Lung microvascular endothelial cell (primary cell): ENCODE measurements at regions not wholly inside any gene's neighbourhood (a gene's known extent, or its start where the extent isn't known, plus 50 kb on each side); places are given as distances from the start of the nearest gene placed in this dataset.
"Not testable (repeated sequence)": the region's sequence is repeated elsewhere in the genome, so short reads cannot be mapped to it uniquely, and the experiment has no call there.

Experiments used
- DNase-seq, 2 donors: peaks; one replicate each; pipeline versions ENCODE4 v3.0.0 to v3.0.0-alpha.2; 2010; ENCODE audit warnings: low read depth in 2 of 2

DNA sequence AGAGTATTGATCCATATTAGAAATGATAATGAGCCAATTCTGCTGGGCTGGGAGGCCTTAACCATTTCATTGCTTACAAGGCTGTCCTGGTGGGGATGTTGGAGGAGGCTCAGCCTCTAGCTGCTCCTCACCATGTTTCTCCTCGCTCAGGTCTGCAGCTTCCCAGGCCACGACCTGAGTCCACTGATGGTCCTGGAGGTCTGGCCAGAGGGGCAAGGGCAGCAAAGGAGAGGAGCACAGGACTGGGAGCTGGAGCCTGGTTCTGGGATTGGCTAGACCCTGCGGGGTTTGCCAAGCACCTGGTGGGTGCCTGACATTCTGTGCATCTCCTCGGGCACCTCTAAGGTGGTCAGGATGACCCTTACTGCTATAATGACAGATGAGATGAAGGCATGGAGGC, 92.6 kb downstream of the KIF26A start:
- no peak for DNase-seq

DNA sequence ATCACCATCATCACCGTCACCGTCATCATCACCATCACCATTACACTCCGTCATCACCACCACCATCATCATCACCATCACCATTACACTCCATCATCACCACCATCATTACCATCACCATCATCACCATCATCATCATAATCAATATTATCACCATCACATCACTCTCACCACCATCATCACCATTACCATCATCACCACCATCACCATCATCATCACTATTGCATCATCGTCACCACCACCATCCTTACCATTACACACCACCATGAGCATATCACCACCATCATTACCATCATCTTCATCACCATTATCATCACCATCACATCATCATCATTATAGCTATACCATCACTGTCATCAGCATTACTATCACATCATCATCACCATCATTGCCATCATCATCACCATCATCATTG, 93.7 kb downstream of the KIF26A start:
- no peak for DNase-seq

DNA sequence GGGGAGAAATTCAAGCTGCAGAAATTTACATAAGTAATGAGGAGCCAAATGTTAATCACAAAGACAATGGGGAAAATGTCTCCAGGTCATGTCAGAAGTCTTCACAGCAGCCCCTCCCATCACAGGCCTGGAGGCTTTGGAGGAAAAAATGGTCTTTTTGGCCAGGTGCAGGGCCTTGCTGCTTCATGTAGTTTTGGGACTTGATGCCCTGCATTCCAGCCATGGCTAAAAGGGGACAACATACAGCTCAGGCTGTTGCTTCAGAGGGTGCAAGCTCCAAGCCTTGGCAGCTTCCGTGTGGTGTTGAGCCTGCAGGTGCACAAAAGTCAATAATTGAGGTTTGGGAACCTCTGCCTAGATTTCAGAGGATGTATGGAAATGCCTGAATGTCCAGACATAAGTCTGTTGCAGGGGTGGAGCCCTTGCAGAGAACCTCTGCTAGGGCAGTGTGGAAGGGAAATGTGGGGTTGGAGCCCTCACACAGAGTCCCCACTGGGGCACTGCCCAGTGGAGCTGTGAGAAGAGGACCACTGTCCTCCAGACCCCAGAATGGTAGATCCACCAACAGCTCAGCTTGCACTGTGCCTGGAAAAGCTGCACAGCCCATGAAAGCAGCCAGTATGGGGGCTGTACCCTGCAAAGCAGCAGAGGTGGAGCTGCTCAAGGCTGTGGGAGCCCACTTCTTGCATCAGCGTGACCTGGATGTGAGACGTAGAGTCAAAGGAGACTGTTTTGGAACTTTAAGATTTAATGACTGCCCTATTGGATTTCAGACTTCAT, 95.8 kb downstream of the KIF26A start:
- DNase-seq: not testable (repeated sequence)

DNA sequence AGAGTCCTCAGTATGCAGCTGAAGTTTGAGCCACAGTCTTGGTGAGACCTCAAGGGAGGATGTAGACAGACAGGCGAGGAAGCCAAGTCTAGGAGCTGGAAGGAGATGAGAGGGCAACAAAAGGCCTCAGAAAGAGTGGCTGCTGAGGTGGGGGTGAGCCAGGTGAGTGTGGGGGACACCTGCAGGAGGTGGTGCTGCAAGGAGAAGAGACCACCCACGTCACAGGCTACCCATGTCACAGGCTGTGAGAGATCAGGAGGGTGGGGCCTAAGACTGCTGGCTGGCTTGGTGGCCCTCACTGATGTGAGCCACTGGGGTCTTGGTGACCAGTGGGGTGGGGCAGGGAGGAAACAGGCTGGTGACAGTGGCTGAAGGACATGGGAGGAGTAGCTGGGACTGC, 97.3 kb downstream of the KIF26A start:
- no peak for DNase-seq

DNA sequence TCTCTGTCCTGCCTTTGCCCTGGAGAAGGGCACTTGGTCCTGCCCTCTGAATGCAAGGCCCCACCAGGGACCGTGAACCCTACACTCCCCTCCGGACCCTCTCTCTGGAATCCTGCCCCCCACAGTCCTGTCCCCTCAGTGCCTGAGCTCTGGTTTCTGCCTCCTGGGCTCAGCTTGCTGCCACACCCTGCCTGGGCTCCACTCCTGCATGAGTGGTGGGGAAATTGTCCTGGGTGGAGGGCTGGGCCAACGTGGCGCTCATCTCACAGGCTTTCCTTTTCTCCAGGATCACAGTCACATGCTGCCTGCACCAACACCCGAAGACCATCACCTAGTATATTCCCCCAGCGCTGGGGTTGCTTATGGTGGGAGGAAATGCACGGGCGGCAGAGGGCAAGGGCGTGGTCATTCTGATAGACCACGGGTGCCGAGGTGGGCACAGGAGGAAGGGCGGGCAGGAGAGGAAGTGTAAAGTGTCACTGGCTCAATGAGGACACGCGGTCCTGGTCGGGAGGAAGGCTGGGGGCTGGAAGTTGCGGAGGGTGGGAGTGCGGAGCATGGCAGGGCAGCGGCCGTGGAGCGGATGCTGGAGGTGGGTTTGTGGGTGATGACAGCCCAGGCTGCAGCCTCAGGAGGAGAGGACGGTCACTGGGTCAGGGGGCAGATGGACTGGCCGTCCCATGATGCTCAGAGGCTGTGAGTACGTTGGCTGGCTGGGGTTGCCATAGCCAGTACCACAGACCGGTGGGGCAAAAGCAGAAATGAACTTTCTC, 99.5 kb downstream of the KIF26A start:
- DNase-seq: no peak

DNA sequence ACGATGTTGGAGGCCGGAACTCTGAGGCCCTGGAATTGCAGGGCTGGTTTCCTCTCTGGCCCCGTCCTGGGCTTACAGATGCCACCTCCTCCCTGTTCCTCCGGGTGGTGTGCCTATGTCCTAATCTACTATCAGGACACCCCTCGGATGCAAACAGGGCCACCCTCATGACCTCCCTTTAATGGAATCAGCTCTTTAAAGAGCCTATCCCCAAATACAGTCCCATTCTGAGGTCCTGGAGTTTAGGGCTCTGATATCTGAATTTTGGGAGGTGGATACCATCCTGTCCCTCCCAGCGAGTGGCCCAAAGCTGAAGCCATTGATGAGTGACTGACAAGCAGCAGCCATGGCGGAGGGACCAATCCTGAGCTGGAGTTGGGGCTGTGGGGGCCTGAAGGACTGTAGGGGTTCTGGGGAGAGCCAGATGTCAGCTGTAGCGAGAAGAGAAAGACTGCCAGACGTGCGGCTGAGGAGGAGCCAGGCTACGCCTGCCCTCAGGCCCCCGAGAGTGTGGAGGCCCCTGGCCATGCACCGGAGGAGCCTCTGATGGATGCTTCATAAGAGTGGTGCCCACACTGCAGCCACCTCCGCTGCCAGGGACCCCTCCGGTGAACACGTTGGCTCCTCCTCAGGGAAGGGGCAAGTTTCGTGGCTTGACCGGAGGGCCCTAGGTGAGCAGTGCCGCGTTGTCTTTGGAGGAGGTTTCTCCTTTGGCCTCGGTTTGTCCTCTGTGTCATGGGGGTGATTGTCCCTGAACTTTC, 100.2 kb downstream of the KIF26A start:
- no peak for DNase-seq

DNA sequence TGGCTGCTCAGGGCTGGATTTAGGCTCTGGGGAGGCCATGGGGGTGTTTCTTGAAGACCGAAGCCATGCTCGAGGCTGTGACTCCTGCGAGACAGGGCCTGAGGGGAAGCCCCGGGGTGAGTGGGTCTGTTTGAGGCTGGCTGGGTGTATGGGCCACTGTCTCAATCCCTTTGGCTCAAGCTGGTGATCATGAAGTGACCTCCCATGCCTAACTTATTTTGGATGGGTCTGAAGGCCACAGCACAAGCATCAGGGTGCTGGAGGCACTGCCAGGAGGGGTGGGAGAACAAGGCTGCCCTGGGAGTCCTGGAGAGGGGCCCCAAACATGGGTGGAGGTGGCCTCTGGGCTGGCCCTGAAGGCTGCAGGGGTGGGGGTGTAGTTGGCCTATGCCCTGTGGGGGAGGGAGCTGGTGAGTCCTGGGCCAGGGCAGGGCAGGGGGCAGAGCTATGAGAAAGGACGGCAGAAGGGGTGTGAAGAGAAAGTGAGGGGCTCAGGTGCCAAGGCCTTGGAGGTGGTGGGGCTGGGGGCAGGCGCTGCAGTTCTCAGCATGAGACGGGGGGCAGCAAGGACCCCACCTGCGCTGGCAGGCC, 100.9 kb downstream of the KIF26A start:
- no peak for DNase-seq

DNA sequence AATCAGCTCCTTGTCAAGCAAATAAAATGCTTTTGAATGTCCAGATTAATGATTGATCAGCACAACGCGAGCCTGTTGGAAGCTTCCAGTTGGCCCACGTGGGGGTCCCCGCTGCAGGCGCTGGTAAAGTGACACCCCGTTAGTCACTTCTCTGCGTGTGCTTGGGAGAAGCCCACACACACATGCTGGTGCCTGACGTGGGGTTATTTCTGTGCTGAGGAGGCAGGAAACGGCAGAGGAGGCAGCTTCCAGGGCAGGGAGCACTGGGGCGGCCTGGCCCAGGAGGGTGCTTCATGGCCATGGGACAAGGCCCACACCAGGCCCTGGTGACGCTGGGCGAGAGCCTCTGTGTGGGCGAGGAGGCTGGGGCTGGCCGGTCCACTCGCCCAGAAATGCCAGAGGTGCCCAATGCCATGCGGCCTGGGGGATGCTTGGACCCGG, 101.5 kb downstream of the KIF26A start:
- DNase-seq: no peak

DNA sequence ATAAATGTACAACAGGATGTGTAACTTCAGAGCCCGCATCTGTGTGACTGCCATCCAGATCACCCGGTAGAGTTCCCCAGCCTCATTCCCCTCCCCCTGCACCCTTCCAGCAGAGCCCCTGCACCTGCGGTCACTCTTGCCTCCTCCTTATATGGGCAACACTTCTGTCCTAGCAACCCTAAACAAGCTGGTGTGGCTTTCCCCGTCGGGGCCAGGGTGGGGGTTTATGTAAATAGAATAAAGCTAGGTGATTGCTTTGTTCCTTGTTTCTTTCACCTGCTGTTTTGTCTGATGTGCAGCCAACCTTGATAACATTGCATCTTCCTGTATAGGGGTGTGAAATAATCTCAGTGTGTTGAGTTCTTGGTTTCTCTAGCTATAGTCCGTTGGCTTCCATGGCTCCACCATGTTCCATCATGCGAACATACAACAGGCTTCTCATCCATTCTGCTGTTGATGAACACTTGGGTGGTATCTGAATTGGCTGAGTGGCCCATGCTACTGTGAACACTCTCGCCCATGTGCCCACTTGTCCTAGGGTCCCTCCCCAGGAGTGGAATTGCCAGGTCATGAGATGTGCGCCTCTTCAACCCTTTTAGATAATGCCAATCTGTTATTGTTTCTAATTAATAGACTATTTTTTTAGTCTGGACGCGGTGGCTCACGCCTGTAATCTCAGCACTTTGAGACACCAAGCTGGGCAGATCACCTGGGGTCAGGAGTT, 102.2 kb downstream of the KIF26A start:
- DNase-seq: no peak

DNA sequence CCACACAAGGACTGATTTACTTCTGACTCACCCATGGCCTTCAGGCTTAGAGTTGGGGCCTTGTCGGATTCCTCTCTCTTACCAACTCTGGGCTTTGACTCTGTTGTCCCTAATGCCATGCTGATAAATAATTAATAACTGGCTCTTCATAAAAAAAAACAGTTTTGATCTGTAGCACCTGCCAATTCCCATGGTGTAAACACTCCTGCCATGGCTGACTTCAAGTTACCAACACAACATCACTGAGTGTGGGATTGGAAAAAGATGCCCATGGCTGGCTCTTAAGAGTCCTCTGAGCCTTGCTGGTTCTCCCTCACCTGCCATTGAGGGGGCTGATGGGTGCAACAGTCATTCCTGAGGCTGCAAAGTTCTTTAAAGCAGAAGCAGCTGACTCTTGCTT, 104.8 kb downstream of the KIF26A start:
- no peak for DNase-seq

DNA sequence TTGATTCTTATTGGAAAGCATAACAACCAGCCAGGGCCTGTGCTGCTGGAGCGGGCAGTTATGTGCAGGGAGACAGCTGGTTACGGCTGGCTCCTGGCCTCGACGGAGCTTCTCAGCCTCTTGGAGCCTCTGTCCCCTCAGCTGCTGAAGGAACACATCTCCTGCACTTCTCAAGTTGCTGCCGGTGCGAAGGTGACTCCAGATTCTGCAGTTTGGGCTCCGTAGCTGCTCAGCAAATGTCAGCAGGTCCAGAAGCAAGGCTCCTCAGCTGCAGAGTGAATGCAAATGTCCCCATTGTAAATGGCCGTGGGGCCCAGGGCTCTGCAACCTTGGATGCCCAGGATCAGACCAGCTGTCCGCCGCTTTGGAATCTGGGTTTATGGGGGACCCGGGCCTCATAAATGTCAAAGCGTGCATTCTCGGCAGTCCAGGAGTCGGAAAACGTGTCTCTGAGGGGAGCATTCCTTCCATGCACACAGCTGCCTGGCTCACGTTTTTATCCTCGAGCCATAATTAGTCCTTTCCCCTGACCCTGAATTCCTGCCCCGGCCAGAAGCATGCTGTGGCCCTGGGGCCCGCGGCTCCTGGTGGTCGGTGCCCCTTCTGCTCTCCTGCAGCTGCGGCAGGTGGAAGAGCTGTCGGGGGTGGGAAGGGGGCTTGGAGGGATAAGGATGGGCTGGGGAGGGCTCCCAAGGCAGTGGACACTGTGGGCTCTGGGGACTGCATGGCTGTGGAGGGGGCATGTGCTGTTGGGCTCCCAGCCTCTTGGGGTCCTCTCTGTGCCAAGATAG, 106.0 kb downstream of the KIF26A start:
- no peak for DNase-seq

DNA sequence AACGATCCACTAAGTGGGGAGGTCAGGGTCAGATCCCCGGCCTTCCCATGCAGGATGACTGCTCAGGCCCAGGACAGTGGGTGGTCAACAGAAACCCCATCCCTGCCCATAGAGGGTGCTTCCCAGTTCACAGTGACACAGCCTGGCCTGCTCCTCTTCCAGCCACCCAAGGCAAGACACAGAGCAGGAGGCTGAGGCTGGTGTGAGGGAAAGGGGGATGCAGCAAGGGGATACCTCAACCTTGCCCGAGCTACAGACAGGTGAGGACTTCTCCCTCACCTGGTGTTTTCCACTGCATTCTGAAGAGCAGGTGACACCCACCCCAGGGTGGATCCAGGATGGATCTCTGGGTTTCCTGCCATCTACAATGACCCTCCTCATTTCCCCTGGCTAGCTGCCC, 106.7 kb downstream of the KIF26A start:
- DNase-seq: no peak

DNA sequence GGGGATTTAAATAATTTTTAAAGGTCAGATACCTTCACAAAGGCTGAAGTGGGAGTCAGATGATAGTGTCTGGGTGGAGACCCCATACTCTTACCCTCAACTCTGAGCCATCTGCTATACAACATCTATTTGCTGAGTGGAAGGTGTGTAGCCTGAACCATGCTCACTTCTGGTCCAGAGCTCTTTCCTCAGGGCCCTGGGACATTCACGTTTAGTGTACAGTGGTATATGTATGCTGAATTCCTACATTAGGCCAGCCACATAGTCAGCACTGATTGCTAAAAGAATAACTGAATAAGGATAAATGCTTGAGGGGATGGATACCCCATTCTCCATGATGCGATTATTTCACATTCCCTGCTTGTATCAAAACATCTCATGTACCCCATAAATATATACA, 107.3 kb downstream of the KIF26A start:
- no peak for DNase-seq

DNA sequence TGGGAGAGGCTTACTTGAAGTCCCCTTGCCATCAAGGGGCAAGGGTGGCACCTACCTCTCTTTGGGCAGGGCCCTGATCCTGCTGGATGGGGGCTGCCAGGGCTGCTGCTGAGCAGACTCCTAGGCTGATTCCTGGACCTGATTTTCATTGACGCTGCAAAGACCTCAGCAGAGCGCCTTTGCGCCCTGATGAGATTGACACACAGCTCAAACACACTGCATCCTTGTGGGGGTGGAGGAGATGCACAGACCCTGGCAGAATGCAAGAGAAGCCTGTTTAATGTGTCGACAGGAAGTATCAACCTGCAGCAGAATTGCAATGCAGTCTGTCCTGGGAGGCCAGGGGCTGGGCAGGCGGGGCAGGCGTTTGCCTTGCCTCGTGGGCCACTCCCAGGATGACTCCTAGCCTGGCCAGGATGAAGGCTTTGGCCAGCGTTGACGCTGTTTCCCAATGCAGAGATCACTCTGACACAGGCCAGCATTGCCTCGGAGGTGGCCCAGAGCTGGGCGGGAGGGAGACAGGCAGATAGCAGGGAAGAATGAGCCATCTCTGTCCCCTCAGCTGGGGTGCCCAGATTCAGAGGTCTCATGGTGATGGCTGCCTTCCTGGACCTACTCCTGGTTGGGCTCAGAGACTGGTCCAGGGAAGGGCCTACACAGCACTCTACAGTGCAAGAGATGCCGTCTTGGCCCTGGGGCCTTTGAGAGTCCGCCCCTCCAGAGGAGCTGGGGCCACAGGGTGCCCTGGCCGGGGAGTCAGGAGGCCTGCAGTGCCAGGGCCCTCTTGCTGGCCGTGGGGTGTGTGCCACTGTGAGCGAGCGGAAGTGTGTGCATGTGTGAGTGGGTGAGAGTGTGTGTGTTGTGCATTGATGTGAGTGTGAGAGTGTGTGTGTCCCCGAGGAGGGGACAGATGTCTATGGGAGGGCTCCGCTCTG, 108.3 kb downstream of the KIF26A start:
- DNase-seq: no peak

DNA sequence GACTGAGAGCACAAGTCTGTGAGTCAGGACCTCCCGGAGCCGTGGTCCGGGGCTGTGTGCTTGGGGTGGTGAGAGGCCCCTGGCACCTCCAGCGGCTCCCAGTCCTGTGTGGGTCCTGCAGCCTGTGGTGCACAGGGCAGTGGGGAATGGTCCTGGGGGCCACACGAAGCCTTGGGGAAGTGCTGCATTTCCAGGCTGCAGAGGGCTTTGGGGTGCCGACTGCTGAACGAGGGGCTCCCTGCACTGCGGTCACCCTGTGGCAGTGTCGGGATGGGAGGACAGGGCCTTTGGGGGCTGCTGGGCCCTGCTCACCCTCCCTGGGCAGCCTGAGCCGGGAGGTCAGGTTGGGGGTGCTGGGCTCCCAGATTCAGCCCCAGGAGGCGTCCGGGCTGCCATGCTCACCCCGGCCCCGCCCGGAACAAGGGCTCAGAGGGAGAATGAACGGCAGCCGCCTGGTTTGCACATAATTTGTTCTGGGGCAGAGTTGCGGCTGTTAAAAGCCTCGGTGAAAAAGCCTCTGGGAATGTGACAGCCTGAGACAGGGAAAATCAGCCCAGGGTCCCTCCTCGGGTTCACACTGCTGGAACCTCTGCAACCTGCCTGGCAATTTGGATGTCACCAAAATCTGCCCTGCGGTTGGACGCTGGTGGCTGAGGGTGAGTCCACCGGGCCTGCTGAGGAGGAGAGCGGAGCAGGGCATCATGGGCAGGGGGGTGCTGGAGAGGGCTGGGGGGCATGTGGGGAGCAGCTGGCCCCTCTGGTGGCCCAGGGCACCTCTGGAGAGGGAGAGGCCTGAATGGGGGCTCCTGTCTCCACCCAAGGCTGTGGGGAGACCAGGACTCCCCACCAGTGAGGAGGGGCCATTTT, 109.2 kb downstream of the KIF26A start:
- no peak for DNase-seq

DNA sequence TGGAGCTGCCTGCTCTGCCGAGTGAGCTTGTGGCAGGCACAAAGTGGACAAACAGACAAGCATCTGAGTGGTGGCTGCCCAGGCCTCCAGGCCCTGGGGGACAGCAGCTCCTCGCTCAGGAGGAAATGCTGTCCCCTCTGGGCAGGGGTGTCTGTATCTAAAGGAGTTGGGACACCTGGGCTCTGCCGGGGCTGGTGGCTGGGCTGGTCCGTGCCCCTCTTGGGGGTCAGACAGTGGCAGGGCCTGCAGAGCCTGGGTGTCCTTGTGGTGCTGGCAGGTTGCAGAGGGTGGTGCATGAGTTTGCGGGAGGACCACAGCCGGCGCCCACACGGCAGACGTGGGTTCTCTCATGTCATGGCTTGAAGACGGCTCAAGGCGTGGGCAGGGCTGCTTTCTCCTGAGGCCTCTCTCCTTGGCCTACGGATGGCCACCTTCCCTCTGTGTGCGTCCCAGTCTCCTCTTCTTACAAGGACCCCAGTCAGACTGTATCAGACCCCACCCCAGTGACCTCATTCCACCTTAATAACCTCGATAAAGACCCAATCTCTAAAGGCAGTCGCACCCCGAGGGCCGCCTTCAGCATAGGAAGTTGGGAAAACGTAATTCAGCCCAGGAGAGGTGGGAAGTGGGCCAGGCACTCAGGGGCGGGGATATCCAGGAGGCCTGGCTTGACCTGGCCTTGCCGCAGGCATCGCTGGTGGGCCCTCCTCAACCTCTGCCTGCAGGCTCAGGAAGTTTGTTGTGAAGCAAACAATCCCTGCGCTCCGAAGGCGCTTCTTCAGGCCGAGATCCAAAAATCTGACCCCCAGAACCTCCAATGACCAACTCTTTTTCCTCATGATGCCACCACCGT, 110.0 kb downstream of the KIF26A start:
- no peak for DNase-seq

DNA sequence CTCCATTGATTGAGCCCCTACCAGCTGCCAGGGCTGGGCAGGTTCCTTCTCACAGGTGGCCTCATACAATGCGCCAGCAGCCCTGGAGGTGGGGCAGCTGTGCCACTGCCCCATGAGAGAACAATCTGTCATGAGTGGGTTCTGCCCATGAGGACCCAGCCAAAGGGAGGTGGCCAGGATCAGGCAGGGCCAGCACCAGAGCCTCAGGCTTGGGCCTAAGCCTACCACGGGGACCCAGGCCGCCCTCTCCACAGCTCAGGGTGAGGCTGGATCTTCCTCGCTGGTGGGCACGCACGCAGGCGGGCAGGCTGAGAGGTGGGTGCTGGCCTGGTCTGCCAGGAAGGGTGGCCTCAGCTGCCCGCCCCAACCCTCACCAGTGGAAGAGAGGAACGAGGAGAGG, 110.7 kb downstream of the KIF26A start:
- DNase-seq: no peak
